ENCODE measurements at regions not wholly inside any gene's neighbourhood (a gene's known extent, or its start where the extent isn't known, plus 50 kb on each side); places are given as distances from the start of the nearest gene placed in this dataset.

GRCh38 chr12:105427883-105428282 lies 97.4 kb downstream of the C12orf75 start:
- TF ChIP-seq TEAD4 (IDR thresholded peaks at IDR 0.05), result no peak
- no peak for TF ChIP-seq TCF12 (IDR thresholded peaks at IDR 0.05; ENCODE audit: low read depth)
- no peak for TF ChIP-seq TAF1 (IDR thresholded peaks at IDR 0.05; ENCODE audit: low read depth)
- TF ChIP-seq MAX (IDR thresholded peaks at IDR 0.05), result no peak
- no peak for TF ChIP-seq FOXM1 (IDR thresholded peaks at IDR 0.05; ENCODE audit: borderline replicate concordance, low read depth)

- TF ChIP-seq EGR1 (IDR thresholded peaks at IDR 0.05) (no peak), REST (IDR thresholded peaks at IDR 0.05; ENCODE audit: low read depth) (no peak)
Observed at GRCh38 chr12:105428793-105429395, 98.4 kb downstream of the C12orf75 start.

DNA sequence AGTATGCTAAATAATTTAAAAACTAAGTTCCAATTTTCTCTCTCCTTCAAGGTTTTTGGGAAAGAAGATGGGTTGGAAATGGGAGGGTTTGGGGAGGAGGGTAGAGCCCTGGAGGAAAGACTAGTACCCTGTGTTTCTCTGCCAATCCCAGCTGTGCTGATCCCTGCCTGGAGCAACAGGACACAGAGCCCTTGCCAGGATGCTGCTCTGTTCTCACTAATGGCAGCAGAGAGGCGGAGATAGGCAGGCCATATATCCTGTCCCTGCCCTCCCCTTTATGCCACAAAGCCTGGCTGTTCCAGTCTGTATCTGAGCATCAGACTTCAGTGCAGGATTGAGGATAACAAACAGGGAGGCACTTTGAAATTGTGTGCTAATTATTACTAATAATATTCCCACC lies 99.0 kb downstream of the C12orf75 start:
- TF ChIP-seq RAD21 (IDR thresholded peaks at IDR 0.05; ENCODE audit: low read depth) (no peak), CEBPB (IDR thresholded peaks at IDR 0.05) (no peak), ZBTB7A (IDR thresholded peaks at IDR 0.05; ENCODE audit: low read depth) (no peak)
- TF ChIP-seq, protein P1, sequence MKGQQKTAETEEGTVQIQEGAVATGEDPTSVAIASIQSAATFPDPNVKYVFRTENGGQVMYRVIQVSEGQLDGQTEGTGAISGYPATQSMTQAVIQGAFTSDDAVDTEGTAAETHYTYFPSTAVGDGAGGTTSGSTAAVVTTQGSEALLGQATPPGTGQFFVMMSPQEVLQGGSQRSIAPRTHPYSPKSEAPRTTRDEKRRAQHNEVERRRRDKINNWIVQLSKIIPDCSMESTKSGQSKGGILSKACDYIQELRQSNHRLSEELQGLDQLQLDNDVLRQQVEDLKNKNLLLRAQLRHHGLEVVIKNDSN (IDR thresholded peaks at IDR 0.05), result no peak

DNA sequence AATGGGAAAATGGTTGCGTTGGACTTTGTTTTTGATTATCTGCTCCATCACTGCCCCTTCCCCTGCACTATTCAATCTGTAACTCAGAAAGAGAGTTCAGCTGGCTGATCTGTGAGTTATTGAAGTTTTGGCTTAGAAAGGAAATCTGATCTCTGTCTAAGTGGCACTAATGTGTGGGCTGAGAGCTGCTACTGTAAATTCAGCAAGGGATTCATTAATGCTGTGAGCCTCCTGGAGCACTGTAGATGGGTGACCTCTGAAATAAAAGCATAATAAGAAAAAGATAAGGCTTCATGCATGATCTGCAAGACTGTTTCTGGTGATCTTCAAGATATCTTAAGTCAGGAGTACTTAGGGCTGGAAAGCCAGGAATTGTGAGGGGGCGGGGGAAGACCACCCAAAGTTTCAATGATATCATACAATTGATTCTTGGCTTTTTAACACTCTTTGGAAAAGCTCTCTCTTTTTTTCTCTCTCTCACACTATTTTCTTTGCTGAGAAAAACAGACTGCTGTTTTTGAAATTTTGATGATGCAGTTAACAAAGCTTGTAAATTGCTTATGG lies 101.1 kb downstream of the C12orf75 start:
- TF ChIP-seq EP300 (IDR thresholded peaks at IDR 0.05; ENCODE audit: borderline replicate concordance), result no peak
- no peak for TF ChIP-seq RAD21 (IDR thresholded peaks at IDR 0.05; ENCODE audit: low read depth)
- TF ChIP-seq CEBPB (IDR thresholded peaks at IDR 0.05), result no peak
- TF ChIP-seq YY1 (IDR thresholded peaks at IDR 0.05; ENCODE audit: low read depth), result no peak
- no peak for TF ChIP-seq NFIC (IDR thresholded peaks at IDR 0.05)
- TF ChIP-seq, protein P1 (IDR thresholded peaks at IDR 0.05), result no peak
- no peak for TF ChIP-seq MAX (IDR thresholded peaks at IDR 0.05)
- TF ChIP-seq CREB1 (IDR thresholded peaks at IDR 0.05; ENCODE audit: low read depth), result no peak
- no peak for TF ChIP-seq TAF1 (IDR thresholded peaks at IDR 0.05; ENCODE audit: low read depth)
- TF ChIP-seq REST (IDR thresholded peaks at IDR 0.05; ENCODE audit: low read depth), result no peak
- TF ChIP-seq TEAD4 (IDR thresholded peaks at IDR 0.05), result no peak
- no peak for TF ChIP-seq EGR1 (IDR thresholded peaks at IDR 0.05)
- TF ChIP-seq ZBTB7A (IDR thresholded peaks at IDR 0.05; ENCODE audit: low read depth), result no peak
- TF ChIP-seq TCF12 (IDR thresholded peaks at IDR 0.05; ENCODE audit: low read depth), result no peak
- TF ChIP-seq FOXM1 (IDR thresholded peaks at IDR 0.05; ENCODE audit: borderline replicate concordance, low read depth), result no peak

- TF ChIP-seq NFIC (IDR thresholded peaks at IDR 0.05) (no peak), ZBTB7A (IDR thresholded peaks at IDR 0.05; ENCODE audit: low read depth) (no peak), FOXM1 (IDR thresholded peaks at IDR 0.05; ENCODE audit: borderline replicate concordance, low read depth) (no peak), CREB1 (IDR thresholded peaks at IDR 0.05; ENCODE audit: low read depth) (no peak), TEAD4 (IDR thresholded peaks at IDR 0.05) (no peak), REST (IDR thresholded peaks at IDR 0.05; ENCODE audit: low read depth) (no peak), EP300 (IDR thresholded peaks at IDR 0.05; ENCODE audit: borderline replicate concordance) (no peak)
Observed at GRCh38 chr12:105433804-105434203, 103.3 kb downstream of the C12orf75 start.
